Endothelial cell of umbilical vein (primary cell): ENCODE measurements at regions not wholly inside any gene's neighbourhood (a gene's known extent, or its start where the extent isn't known, plus 50 kb on each side); places are given as distances from the start of the nearest gene placed in this dataset.
A peak's percentile ranks its signal among the peaks of the same experiment; 100 is the strongest.

Source experiments
- BruUV-seq: library from RNA; stranded (reverse); fragments of 400-500 nt; replicated peaks from 2 replicates; lab custom pipeline; 2021; lab: Mats Ljungman, UMichigan
- CTCF ChIA-PET: fragments of 300-600, 350-600 bp; sonication (Branson Sonifier 250); formaldehyde crosslinking; loops from one replicate; lab custom pipeline; 2021; ENCODE audit warnings: antibody characterized with exemption, inconsistent platforms; lab: Charles Lee
- POLR2A ChIA-PET: fragments of 300-600, 350-600 bp; sonication (Branson Sonifier 250); formaldehyde crosslinking; loops from one replicate; lab custom pipeline; 2021; ENCODE audit warnings: antibody characterized with exemption, inconsistent platforms; lab: Charles Lee
- DNase-seq: peaks from one replicate; pipeline ENCODE4 v3.0.0-alpha.2; 2011; ENCODE audit warnings: low read depth, low spot score
- FAIRE-seq: peaks from 2 replicates; lab custom pipeline; 2011; peaks lifted over from hg19 to GRCh38; lab: Jason Lieb, UNC
- H2AFZ ChIP-seq: 2 replicates; pipeline ENCODE4 v1.6.0; 2012; ENCODE audit warnings: low read depth, low read length, control low read depth, inconsistent platforms
- H3K27ac ChIP-seq: 2 replicates; pipeline ENCODE4 v1.5.1; 2011; ENCODE audit warnings: low read depth, mild to moderate bottlenecking, control low read depth, low read length, moderate library complexity; ENCODE audit not compliant: insufficient read depth
- H3K27me3 ChIP-seq, 2 experiments: 2 replicates each; pipeline versions ENCODE4 v1.6.0 to v1.6.1; 2011; ENCODE audit warnings: low read length in 2 of 2, mixed read lengths in 1 of 2; ENCODE audit not compliant: control insufficient read depth in 2 of 2, insufficient read depth in 2 of 2
- H3K36me3 ChIP-seq, 2 experiments: 2 replicates in 1 of 2; 3 replicates in 1 of 2; pipeline ENCODE4 v1.5.1; 2011; ENCODE audit warnings: low read length in 2 of 2, mild to moderate bottlenecking in 1 of 2, moderate library complexity in 1 of 2; ENCODE audit not compliant: control insufficient read depth in 2 of 2, insufficient read depth in 2 of 2; ENCODE audit errors: extremely low read depth in 1 of 2
- H3K4me1 ChIP-seq: 3 replicates; pipeline ENCODE4 v1.5.1; 2011; ENCODE audit warnings: mild to moderate bottlenecking, low read length; ENCODE audit not compliant: control insufficient read depth, insufficient read depth; ENCODE audit errors: extremely low read depth
- H3K4me2 ChIP-seq: 2 replicates; pipeline ENCODE4 v1.6.1; 2011; ENCODE audit warnings: low read length, control low read depth, mixed read lengths; ENCODE audit not compliant: insufficient read depth
- H3K4me3 ChIP-seq, 3 experiments: fragments of 200-600 bp in 1 of 3; sonication (generic), shearing (Covaris generic) in 1 of 3; replicated peaks in 1 of 3; 2 replicates each; pipeline ENCODE4 v1.5.1; 2011 to 2016; ENCODE audit warnings: control low read depth in 3 of 3, low read length in 3 of 3, mild to moderate bottlenecking in 2 of 3, inconsistent platforms in 1 of 3, low read depth in 1 of 3, moderate library complexity in 1 of 3; ENCODE audit not compliant: insufficient read depth in 1 of 3
- H3K79me2 ChIP-seq: 2 replicates; pipeline ENCODE4 v1.6.0; 2012; ENCODE audit warnings: low read length, inconsistent platforms; ENCODE audit not compliant: control insufficient read depth, insufficient read depth
- H3K9ac ChIP-seq: replicated peaks from 2 replicates; pipeline ENCODE3; 2011; ENCODE audit warnings: low read length, control low read depth; ENCODE audit not compliant: insufficient read depth; ENCODE audit errors: extremely low read depth
- H3K9me1 ChIP-seq: replicated peaks from 3 replicates; pipeline ENCODE4 v1.6.0; 2011; ENCODE audit warnings: mild to moderate bottlenecking, low read length; ENCODE audit not compliant: control insufficient read depth, insufficient read depth; ENCODE audit errors: extremely low read depth
- H3K9me3 ChIP-seq: replicated peaks from 2 replicates; pipeline ENCODE4 v1.5.1; 2012; ENCODE audit warnings: low read length, inconsistent platforms; ENCODE audit not compliant: control insufficient read depth, insufficient read depth
- H4K20me1 ChIP-seq: replicated peaks from 2 replicates; pipeline ENCODE3; 2011; ENCODE audit warnings: mild to moderate bottlenecking, low read length; ENCODE audit not compliant: control insufficient read depth, insufficient read depth; ENCODE audit errors: extremely low read depth
- FOS ChIP-seq: IDR thresholded peaks from 2 replicates; pipeline ENCODE4 v1.6.1; 2011; ENCODE audit warnings: mild to moderate bottlenecking, low read length, moderate library complexity, borderline replicate concordance; ENCODE audit not compliant: insufficient read depth
- GATA2 ChIP-seq: IDR thresholded peaks from 2 replicates; pipeline ENCODE4 v1.7.0; 2011; ENCODE audit warnings: low read depth, mild to moderate bottlenecking, moderate library complexity, mixed read lengths, low read length; ENCODE audit not compliant: insufficient read length, insufficient read depth
- JUN ChIP-seq: IDR thresholded peaks from 2 replicates; pipeline ENCODE4 v1.6.1; 2011; ENCODE audit warnings: borderline replicate concordance, low read depth; ENCODE audit not compliant: insufficient read length, insufficient read depth
- MYC ChIP-seq: IDR thresholded peaks from one replicate; pipeline ENCODE4 v1.6.1; 2011; ENCODE audit warnings: mild to moderate bottlenecking, low read depth, low read length
- POLR2AphosphoS5 ChIP-seq: IDR thresholded peaks from 2 replicates; pipeline ENCODE4 v1.6.1; 2012; ENCODE audit warnings: low read depth, mild to moderate bottlenecking, control low read depth, low read length, moderate library complexity; ENCODE audit not compliant: insufficient read depth
- dilution Hi-C: fragments of 300-500 bp; cut with MboI; formaldehyde crosslinking; loops from one replicate; pipeline ENCODE4 v1.15.0; 2019; ENCODE audit warnings: low sequenced_read_pairs; ENCODE audit not compliant: extremely low pct_ligation_motif_present
- intact Hi-C: fragments of 100-400 bp; cut with micrococcal nuclease; formaldehyde crosslinking; loops from one replicate; pipeline ENCODE4 v1.10.0; 2022
- TF ChIP-seq, protein P1 (sequence below): IDR thresholded peaks from 2 replicates; pipeline ENCODE4 v1.6.1; 2011; ENCODE audit not compliant: insufficient read depth, insufficient read length
- TF ChIP-seq, protein P2 (sequence below), 2 donors: IDR thresholded peaks; 1 replicate in 1 of 2; 2 replicates in 1 of 2; pipeline ENCODE4 v1.5.1; 2011; ENCODE audit warnings: low read length in 2 of 2, mild to moderate bottlenecking in 2 of 2, moderate library complexity in 2 of 2, control low read depth in 1 of 2, inconsistent platforms in 1 of 2, low read depth in 1 of 2; ENCODE audit not compliant: insufficient read depth in 1 of 2; ENCODE audit errors: extremely low read depth in 1 of 2

DNA sequence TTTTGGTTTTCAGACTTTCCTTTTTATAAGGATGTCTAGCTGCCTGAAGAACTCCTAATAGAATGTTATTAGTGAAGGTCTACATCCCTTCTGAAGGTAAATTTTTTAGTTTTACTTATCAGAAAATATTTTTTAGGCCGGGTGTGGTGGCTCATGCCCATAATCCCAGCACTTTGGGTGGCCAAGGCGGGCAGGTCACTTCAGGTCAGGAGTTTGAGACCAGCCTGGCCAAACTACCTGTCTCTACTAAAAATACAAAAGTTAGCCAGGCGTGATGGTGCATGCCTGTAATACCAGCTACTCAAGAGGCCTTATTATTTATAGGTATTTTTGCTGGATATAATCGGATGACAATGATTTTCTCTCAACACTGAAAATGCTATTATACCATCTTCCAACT, 181.9 kb upstream of the KCNK2 start:
- intact Hi-C loops (no loop called here), dilution Hi-C loops (no loop called here)
- ChIA-PET POLR2A (no interaction called here), CTCF (interaction anchor here (0.9 kb wide), 1 partner anchor 92 kb away, joined by 3 read pairs; no protein-coding TSS in a partner anchor)
- peaks cover 28% of the 10 kb centered on the region for H3K4me1 ChIP-seq
- no peak overlapping the region for H3K27ac ChIP-seq
- H3K9me3 ChIP-seq = no peaks in the 10 kb centered on the region
- no peaks in the 10 kb centered on the region for H3K79me2 ChIP-seq
- no peak overlapping the region for H3K9ac ChIP-seq
- H2AFZ ChIP-seq = no peak overlapping the region
- H3K27me3 ChIP-seq = no peaks in the 10 kb centered on the region
- DNase-seq (no peak), FAIRE-seq (no peak)
- no peak overlapping the region for H3K4me3 ChIP-seq
- H3K9me1 ChIP-seq = no peaks in the 10 kb centered on the region
- no peaks in the 10 kb centered on the region for H3K36me3 ChIP-seq
- TF ChIP-seq MYC (no peak), JUN (no peak), FOS (no peak)
- TF ChIP-seq, protein P1, sequence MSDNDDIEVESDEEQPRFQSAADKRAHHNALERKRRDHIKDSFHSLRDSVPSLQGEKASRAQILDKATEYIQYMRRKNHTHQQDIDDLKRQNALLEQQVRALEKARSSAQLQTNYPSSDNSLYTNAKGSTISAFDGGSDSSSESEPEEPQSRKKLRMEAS = no peak
- TF ChIP-seq, protein P2, sequence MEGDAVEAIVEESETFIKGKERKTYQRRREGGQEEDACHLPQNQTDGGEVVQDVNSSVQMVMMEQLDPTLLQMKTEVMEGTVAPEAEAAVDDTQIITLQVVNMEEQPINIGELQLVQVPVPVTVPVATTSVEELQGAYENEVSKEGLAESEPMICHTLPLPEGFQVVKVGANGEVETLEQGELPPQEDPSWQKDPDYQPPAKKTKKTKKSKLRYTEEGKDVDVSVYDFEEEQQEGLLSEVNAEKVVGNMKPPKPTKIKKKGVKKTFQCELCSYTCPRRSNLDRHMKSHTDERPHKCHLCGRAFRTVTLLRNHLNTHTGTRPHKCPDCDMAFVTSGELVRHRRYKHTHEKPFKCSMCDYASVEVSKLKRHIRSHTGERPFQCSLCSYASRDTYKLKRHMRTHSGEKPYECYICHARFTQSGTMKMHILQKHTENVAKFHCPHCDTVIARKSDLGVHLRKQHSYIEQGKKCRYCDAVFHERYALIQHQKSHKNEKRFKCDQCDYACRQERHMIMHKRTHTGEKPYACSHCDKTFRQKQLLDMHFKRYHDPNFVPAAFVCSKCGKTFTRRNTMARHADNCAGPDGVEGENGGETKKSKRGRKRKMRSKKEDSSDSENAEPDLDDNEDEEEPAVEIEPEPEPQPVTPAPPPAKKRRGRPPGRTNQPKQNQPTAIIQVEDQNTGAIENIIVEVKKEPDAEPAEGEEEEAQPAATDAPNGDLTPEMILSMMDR (IDR thresholded peaks at IDR 0.05; ENCODE audit: extremely low read depth in 1 of 2, insufficient read depth in 1 of 2, low read depth in 1 of 2, low read length in 2 of 2) = no peak
- H4K20me1 ChIP-seq = no peaks in the 10 kb centered on the region
- H3K4me2 ChIP-seq = no peak overlapping the region
- BruUV-seq = no TSS peak

DNA sequence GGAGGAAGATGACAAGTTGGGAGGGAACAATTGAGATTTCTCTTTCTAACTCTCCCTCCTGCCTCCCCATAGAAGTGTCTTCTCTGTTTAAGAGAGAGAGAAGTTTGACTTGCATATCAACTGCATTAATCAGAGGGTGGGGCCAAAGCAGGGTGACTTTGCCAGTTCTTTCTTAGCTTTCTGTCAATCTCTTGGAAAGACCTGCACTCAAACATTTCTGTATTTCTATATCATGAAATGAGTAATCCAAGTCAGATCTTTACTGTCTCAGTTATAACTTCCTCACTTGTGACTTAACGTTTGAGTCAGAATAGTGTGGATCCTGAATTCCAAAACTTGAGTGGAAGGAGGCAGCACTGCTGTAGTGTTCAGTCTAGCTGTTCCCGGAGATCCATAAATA, 180.8 kb upstream of the KCNK2 start:
- no peaks in the 10 kb centered on the region for H3K79me2 ChIP-seq
- TF ChIP-seq POLR2AphosphoS5 (peak; percentile 27), MYC (no peak), GATA2 (peak; percentile 88), FOS (peak; percentile 84), JUN (peak; percentile 19)
- TF ChIP-seq, protein P1 = no peak
- H3K4me1 ChIP-seq = peaks cover 28% of the 10 kb centered on the region
- peak; percentile 15 for FAIRE-seq
- H3K4me2 ChIP-seq = peak overlapping the region; percentile 82
- intact Hi-C loops (loop anchor here (1.0 kb wide), 1 partner anchor 213 kb away; no protein-coding TSS in a partner anchor), dilution Hi-C loops (no loop called here)
- ChIA-PET CTCF (interaction anchor here (1.4 to 2.1 kb wide), 3 partner anchors 16 to 174 kb away, joined by 3 to 6 read pairs (median 5); no protein-coding TSS in a partner anchor), POLR2A (no interaction called here)
- H3K9ac ChIP-seq = no peak overlapping the region
- peak; percentile 70 for DNase-seq
- H3K9me3 ChIP-seq = no peaks in the 10 kb centered on the region
- no peaks in the 10 kb centered on the region for H3K36me3 ChIP-seq
- H3K27ac ChIP-seq = peak overlapping the region; percentile 61
- BruUV-seq = no TSS peak
- no peaks in the 10 kb centered on the region for H3K27me3 ChIP-seq
- H2AFZ ChIP-seq = peak overlapping the region; percentile 63
- no peak overlapping the region for H3K4me3 ChIP-seq
- H4K20me1 ChIP-seq = no peaks in the 10 kb centered on the region
- no peaks in the 10 kb centered on the region for H3K9me1 ChIP-seq
